ENCODE measurements at regions not wholly inside any gene's neighbourhood (a gene's known extent, or its start where the extent isn't known, plus 50 kb on each side); places are given as distances from the start of the nearest gene placed in this dataset.

DNA sequence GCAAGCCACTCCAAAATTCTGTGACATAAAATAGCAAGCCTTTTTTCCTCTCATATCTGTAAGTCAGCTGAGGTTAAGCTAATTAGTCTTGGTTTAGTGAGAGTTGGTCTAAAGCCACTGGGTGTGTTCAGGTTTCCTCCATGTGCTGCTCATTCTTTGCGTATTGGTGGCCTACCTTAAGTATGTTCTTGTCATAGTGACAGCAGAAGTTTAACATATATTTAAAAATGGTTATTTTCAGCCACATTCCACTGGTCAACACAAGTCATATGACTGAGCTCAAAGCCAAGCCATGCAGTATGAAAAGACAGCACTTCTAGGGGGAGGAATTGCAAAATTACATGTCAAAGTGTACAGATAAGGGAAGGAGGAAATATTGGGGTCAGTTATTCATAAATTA, 100.5 kb upstream of the FGF10 start:
- Histone ChIP-seq H3K27me3 (ENCODE audit: insufficient read depth, low read length) (no peaks in the 10 kb centered on the region), H3K36me3 (ENCODE audit: insufficient read depth, low read length) (no peaks in the 10 kb centered on the region), H2AFZ (ENCODE audit: low read depth, low read length) (no peak overlapping the region), H3K4me3 (ENCODE audit: insufficient read depth, low read depth, low read length) (no peak overlapping the region), H3K4me1 (ENCODE audit: insufficient read depth, low read length) (no peaks in the 10 kb centered on the region), H3K9me3 (ENCODE audit: insufficient read depth, low read depth, low read length) (peaks cover 2% of the 10 kb centered on the region), H4K20me1 (ENCODE audit: insufficient read depth, low read length) (no peaks in the 10 kb centered on the region), H3K79me2 (ENCODE audit: insufficient read depth, low read length) (no peaks in the 10 kb centered on the region), H3K27ac (ENCODE audit: low read depth, low read length) (no peak overlapping the region), H3K9ac (ENCODE audit: low read length) (no peak overlapping the region), H3K4me2 (ENCODE audit: low read length) (no peak overlapping the region)
- Mint-ChIP-seq H3K27ac (ENCODE audit: unreplicated experiment) (no peak overlapping the region), H3K36me3 (ENCODE audit: low read depth, unreplicated experiment) (no peaks in the 10 kb centered on the region), H3K4me1 (ENCODE audit: low read depth, unreplicated experiment) (no peaks in the 10 kb centered on the region), H3K9me3 (ENCODE audit: unreplicated experiment) (no peaks in the 10 kb centered on the region), H3K4me3 (ENCODE audit: unreplicated experiment) (no peak overlapping the region), H3K27me3 (ENCODE audit: low read depth, unreplicated experiment) (no peaks in the 10 kb centered on the region)
- no peak for TF ChIP-seq EZH2 (IDR thresholded peaks at IDR 0.05; ENCODE audit: insufficient read depth, low read length)
- no peak for TF ChIP-seq CTCF (IDR thresholded peaks at IDR 0.05; ENCODE audit: insufficient read depth, low read depth, low read length)
- no peak for FAIRE-seq
- no peak for DNase-seq (ENCODE audit: low read depth)

DNA sequence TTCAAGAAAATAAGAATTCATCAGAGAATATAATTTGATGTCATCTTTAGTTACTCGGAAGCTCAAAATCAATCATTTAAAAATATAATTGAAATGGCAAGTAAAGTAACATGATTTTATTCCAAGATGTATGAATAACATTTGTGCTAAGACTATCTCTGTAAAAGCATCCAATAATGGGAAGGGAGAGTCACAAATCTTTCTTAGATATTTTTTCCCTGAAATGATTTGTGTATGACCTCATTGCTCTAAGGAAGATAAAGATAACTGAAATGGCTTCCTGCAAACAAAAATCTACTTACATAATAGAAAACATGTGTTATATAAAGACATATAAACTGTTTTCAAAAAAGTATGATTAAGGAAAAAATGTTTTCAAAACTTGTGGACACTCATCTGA, 97.4 kb upstream of the FGF10 start:
- H2AFZ ChIP-seq (ENCODE audit: low read depth, low read length): no peak overlapping the region
- Mint-ChIP-seq H3K27me3 (ENCODE audit: low read depth, unreplicated experiment) (no peaks in the 10 kb centered on the region), H3K9me3 (ENCODE audit: unreplicated experiment) (no peaks in the 10 kb centered on the region), H3K4me1 (ENCODE audit: low read depth, unreplicated experiment) (no peaks in the 10 kb centered on the region), H3K27ac (ENCODE audit: unreplicated experiment) (no peak overlapping the region), H3K36me3 (ENCODE audit: low read depth, unreplicated experiment) (no peaks in the 10 kb centered on the region), H3K4me3 (ENCODE audit: unreplicated experiment) (no peak overlapping the region)
- H3K27ac ChIP-seq (ENCODE audit: low read depth, low read length): no peak overlapping the region
- DNase-seq (ENCODE audit: low read depth) (no peak), FAIRE-seq (no peak)
- H3K79me2 ChIP-seq (ENCODE audit: insufficient read depth, low read length): no peaks in the 10 kb centered on the region
- no peaks in the 10 kb centered on the region for H3K4me1 ChIP-seq (ENCODE audit: insufficient read depth, low read length)
- H3K27me3 ChIP-seq (ENCODE audit: insufficient read depth, low read length): no peaks in the 10 kb centered on the region
- TF ChIP-seq CTCF (IDR thresholded peaks at IDR 0.05; ENCODE audit: insufficient read depth, low read depth, low read length) (no peak), EZH2 (IDR thresholded peaks at IDR 0.05; ENCODE audit: insufficient read depth, low read length) (no peak)
- no peaks in the 10 kb centered on the region for H3K9me3 ChIP-seq (ENCODE audit: insufficient read depth, low read depth, low read length)
- H3K36me3 ChIP-seq (ENCODE audit: insufficient read depth, low read length): no peaks in the 10 kb centered on the region
- no peak overlapping the region for H3K9ac ChIP-seq (ENCODE audit: low read length)
- H4K20me1 ChIP-seq (ENCODE audit: insufficient read depth, low read length): no peaks in the 10 kb centered on the region
- no peak overlapping the region for H3K4me3 ChIP-seq (ENCODE audit: insufficient read depth, low read depth, low read length)
- no peak overlapping the region for H3K4me2 ChIP-seq (ENCODE audit: low read length)

DNA sequence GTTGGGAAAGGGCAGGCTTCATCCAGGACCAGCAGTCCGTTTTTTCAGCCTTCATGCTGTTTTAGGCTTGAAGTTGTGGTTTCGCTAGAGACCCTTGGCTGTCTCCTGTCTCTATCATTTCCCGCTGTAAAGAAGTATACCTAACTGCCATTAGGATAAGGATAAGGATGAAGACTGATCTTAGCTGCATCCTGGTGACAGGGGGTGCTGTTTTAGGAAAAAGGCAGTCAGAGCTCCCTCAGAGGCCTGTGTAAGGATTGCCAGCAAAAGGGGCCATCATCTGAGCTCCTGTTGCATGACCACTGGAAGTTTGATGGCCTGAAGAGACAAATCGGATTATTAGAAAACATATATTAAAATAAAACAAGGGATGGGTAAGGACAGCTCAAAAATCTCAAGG, 64.8 kb upstream of the FGF10 start:
- no peak for DNase-seq (ENCODE audit: low read depth)
- no peak for TF ChIP-seq EZH2 (IDR thresholded peaks at IDR 0.05; ENCODE audit: insufficient read depth, low read length)
- no peak for TF ChIP-seq CTCF (IDR thresholded peaks at IDR 0.05; ENCODE audit: insufficient read depth, low read depth, low read length)
- Histone ChIP-seq H3K27ac (ENCODE audit: low read depth, low read length) (no peak overlapping the region), H3K4me2 (ENCODE audit: low read length) (no peak overlapping the region), H3K4me3 (ENCODE audit: insufficient read depth, low read depth, low read length) (no peak overlapping the region), H3K4me1 (ENCODE audit: insufficient read depth, low read length) (no peaks in the 10 kb centered on the region), H3K9ac (ENCODE audit: low read length) (no peak overlapping the region), H3K27me3 (ENCODE audit: insufficient read depth, low read length) (no peaks in the 10 kb centered on the region), H3K79me2 (ENCODE audit: insufficient read depth, low read length) (no peaks in the 10 kb centered on the region), H3K36me3 (ENCODE audit: insufficient read depth, low read length) (no peaks in the 10 kb centered on the region), H4K20me1 (ENCODE audit: insufficient read depth, low read length) (no peaks in the 10 kb centered on the region), H3K9me3 (ENCODE audit: insufficient read depth, low read depth, low read length) (peaks cover 6% of the 10 kb centered on the region), H2AFZ (ENCODE audit: low read depth, low read length) (no peak overlapping the region)
- H3K27ac Mint-ChIP-seq (ENCODE audit: unreplicated experiment): no peak overlapping the region
- H3K9me3 Mint-ChIP-seq (ENCODE audit: unreplicated experiment): no peaks in the 10 kb centered on the region
- H3K4me1 Mint-ChIP-seq (ENCODE audit: low read depth, unreplicated experiment): no peaks in the 10 kb centered on the region
- no peaks in the 10 kb centered on the region for H3K36me3 Mint-ChIP-seq (ENCODE audit: low read depth, unreplicated experiment)
- no peaks in the 10 kb centered on the region for H3K27me3 Mint-ChIP-seq (ENCODE audit: low read depth, unreplicated experiment)
- H3K4me3 Mint-ChIP-seq (ENCODE audit: unreplicated experiment): no peak overlapping the region
- FAIRE-seq: no peak

Measured in astrocyte (in vitro differentiated cells and primary cell).